NCI-H774 (cell line): ENCODE measurements at regions not wholly inside any gene's neighbourhood (a gene's known extent, or its start where the extent isn't known, plus 50 kb on each side); places are given as distances from the start of the nearest gene placed in this dataset.
"Not testable (repeated sequence)": the region's sequence is repeated elsewhere in the genome, so short reads cannot be mapped to it uniquely, and the experiment has no call there.

Experiments
- DNase-seq: peaks from one replicate; lab custom pipeline; 2025; lab: John Stamatoyannopoulos, UW

DNA sequence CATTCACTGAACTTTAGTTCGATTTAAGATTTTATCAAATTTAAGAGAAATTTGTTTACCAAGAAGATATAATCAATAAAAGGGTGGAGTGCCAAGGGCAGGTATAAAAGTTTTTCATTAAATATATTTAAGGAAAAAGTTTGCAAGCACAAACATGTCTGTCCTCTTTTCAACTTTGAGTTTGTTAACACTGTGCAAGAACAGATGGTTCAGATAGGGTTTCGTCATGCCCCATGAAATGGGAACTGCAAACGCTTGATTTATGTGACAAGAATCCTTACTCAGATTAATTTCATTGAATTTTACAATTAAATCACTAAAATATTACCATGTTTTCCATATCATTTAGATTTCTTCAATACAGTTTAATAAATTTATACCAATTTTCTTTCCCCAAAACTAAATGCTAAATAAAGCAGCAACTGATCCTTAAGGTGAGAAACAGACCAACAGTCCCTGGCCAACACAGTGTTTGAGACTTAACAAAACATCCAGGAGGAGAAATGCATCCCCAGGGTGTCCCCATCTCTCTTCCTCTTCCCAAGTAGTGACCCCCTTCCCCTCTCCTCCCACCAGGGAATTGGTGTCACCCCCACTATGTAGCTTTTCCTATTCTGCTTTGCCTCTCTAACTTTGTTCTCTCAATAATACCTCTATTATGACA, 292.9 kb downstream of the LTN1 start:
- DNase-seq = no peak

- DNase-seq = no peak
Observed at GRCh38 chr21:28699186-28699585, 293.5 kb downstream of the LTN1 start.

DNA sequence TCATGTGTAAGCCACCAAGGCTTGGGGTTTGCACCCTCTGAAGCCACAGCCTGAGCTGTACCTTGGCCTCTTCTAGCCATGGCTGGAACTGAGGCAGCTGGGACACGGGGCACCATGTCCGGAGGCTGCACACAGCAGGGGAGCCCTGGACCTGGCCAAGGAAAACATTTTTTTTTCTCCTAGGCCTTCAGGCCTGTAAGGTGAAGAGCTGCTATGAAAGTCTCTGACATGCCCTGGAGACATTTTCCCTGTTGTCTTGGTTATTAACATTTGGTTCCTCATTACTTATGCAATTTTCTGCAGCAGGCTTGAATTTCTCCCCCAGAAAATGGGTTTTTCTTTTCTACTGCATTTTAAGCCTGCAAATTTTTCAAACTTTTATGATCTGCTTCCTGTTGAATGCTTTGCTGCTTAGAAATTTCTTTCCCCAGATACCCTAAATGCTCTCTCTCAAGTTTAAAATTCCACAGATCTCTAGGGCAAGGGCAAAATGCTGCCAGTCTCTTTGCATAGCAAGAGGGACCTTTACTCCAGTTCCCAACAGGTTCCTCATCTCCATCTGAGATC, 295.8 kb downstream of the LTN1 start:
- no peak for DNase-seq

GRCh38 chr21:28693476-28693875, 299.2 kb downstream of the LTN1 start:
- no peak for DNase-seq

GRCh38 chr21:28690196-28690595, 302.5 kb downstream of the LTN1 start:
- DNase-seq = no peak

GRCh38 chr21:28688381-28688780, 304.3 kb downstream of the LTN1 start:
- no peak for DNase-seq

GRCh38 chr21:28687586-28687985, 305.1 kb downstream of the LTN1 start:
- DNase-seq = no peak

GRCh38 chr21:28683982-28684752, 308.5 kb downstream of the LTN1 start:
- no peak for DNase-seq

- DNase-seq = not testable (repeated sequence)
Observed at GRCh38 chr21:28682884-28683283, 309.8 kb downstream of the LTN1 start.

GRCh38 chr21:28677096-28677495, 315.6 kb downstream of the LTN1 start:
- not testable (repeated sequence) for DNase-seq

- no peak for DNase-seq
Observed at GRCh38 chr21:28675331-28676041, 317.2 kb downstream of the LTN1 start.

- no peak for DNase-seq
Observed at GRCh38 chr21:28674763-28675162, 317.9 kb downstream of the LTN1 start.

DNA sequence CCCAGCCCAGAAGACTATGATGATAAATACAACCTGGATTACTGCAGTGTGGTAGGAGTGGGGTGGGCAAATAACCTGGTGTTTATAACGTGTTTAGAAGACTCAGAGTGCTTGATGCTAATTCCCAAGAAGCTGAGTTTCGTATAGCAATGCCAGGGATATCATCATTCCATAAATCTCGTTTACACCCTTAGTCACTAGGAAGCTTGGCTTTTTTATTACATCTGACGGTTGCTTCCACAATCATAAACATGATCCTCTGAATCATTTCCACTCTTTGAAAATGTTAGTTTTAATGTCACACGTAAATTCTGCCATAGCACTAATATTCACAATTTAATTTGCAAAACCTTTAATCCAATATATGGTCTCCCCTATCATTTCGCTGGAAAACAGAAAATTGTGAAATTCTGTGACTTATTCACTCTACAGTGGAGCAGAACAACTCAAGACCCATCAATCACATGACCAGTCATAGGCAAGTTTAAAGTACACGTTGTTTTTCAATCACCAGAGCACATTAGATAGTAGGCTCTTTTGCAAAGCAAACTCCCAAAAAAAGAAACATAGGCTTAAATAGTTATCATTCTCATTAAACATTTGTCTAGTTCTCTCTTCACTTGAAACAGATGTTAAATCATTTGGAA, 321.0 kb downstream of the LTN1 start:
- no peak for DNase-seq

- DNase-seq = no peak
Observed at GRCh38 chr21:28669971-28670653, 322.6 kb downstream of the LTN1 start.

DNA sequence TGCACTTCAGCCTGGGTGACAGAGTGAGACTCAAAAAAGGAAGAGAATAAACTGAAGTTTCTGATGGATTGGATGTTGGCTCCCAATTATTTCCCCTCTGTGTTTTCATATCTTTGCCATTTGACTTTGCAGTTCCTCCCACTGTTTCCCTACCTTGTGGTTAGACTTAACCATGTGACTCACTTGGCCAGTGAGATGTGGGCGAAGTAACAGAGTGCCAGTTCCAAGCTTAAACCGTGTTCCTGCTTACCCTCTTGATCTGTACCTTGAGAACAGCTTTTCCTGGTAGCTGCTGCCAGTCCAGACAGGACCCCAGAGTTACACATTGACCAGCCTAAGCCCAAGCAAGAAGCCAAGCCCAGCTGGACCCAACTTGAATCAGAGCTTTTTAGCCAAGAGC, 323.4 kb downstream of the LTN1 start:
- no peak for DNase-seq

DNA sequence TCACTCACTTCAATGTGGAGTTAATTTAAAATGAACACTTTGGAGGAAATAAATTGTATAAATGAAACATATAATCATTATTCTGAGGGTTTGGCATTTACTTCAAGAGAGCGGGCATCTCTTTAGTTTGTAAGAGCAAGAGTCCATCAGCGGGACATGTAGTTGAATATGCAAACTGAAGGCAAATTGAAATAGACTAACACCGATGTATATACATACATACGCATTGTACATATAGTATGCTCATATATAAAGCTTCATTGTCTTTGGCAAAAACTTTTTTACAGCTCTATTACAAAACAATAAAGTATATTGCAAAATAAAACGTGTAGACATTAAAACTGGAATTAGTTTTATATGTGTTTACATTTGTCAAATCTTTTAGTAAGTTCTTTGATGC, 328.9 kb downstream of the LTN1 start:
- DNase-seq = no peak

GRCh38 chr21:28663111-28663693, 329.5 kb downstream of the LTN1 start:
- no peak for DNase-seq

DNA sequence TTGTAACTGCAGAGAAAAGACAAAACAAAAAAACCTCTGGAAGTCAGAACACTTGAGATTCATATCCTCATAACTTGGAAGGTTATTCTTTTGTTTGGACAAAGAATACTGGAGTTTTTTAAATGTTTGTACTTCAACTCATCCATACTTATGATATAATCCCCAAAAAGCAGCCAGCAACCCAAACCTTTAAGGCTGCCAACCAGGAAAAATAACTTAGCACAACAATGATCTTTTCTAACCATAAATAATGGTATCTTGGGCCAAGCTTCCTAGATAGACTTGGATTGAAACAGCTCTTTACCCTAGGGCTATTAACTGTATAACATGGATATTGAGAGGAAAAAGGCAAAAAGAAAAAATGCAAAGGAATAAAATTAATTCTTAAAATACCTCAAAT, 335.1 kb downstream of the LTN1 start:
- no peak for DNase-seq

DNA sequence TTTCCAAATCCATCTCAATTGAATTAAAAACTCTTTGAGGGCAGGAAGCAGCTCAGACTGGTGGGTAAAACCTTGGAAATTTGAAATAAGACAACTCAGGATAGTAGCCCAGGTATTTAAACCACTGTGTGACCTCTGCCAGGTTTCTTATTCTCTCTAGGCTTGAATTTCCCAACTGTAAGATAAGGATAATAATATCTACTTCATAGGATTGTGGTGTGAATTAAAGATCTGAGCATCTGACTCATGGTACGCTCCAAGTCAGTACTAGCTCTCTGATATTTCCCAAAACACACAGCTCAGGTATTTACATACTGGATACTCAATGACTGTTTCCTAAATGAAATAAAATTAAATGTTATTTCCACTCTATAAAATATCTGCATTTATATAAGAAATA, 337.2 kb downstream of the LTN1 start:
- DNase-seq = no peak

- no peak for DNase-seq
Observed at GRCh38 chr21:28654406-28654805, 338.3 kb downstream of the LTN1 start.

DNA sequence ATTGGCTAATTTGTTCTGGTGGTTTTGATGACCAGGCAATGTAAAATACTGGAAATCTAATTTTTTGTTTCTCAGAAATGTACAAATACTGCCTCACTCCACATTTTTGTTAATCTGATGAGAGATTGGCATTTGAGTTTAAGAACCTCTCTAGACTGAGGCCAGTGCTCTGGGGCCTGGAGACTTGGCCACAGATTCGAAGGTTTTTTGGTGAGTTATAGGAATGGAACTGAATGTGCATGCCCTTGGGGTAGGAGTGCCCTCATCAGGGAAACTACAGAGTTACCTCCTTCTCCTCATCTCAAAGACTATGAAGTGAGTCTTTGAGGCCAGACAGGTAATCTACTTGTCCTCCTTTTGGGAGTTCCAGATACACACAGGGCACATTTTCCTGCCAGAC, 347.9 kb downstream of the LTN1 start:
- no peak for DNase-seq
